Activated naive CD4-positive, alpha-beta T cell treated with anti-CD3 and anti-CD28 coated beads for 36 hours (primary cell): ENCODE measurements at regions not wholly inside any gene's neighbourhood (a gene's known extent, or its start where the extent isn't known, plus 50 kb on each side); places are given as distances from the start of the nearest gene placed in this dataset.
"Not testable (repeated sequence)": the region's sequence is repeated elsewhere in the genome, so short reads cannot be mapped to it uniquely, and the experiment has no call there.

Experiments used
- CTCF ChIA-PET: fragments of 350-600 bp; sonication (Branson Sonifier 250); formaldehyde crosslinking; loops from one replicate; lab custom pipeline; 2021; ENCODE audit warnings: antibody characterized with exemption; lab: Charles Lee
- DNase-seq: peaks from one replicate; pipeline ENCODE4 v3.0.0-alpha.2; 2020
- H3K27ac Mint-ChIP-seq: one replicate; pipeline ENCODE4 v1.8.0; 2021; ENCODE audit warnings: mild to moderate bottlenecking, mixed read lengths
- H3K27me3 Mint-ChIP-seq: one replicate; pipeline ENCODE4 v1.8.0; 2021; ENCODE audit warnings: low read depth, mixed read lengths
- H3K36me3 Mint-ChIP-seq: one replicate; pipeline ENCODE4 v1.8.0; 2021; ENCODE audit warnings: low read depth, mixed read lengths
- H3K4me1 Mint-ChIP-seq: one replicate; pipeline ENCODE4 v1.8.0; 2021; ENCODE audit warnings: low read depth, mixed read lengths
- H3K4me3 Mint-ChIP-seq: one replicate; pipeline ENCODE4 v1.8.0; 2021; ENCODE audit warnings: mild to moderate bottlenecking, moderate library complexity, mixed read lengths
- H3K9me3 Mint-ChIP-seq: one replicate; pipeline ENCODE4 v1.8.0; 2021; ENCODE audit warnings: mixed read lengths
- intact Hi-C: fragments of 100-400 bp; cut with micrococcal nuclease; formaldehyde crosslinking; loops from one replicate; pipeline ENCODE4 v1.15.1; 2023

DNA sequence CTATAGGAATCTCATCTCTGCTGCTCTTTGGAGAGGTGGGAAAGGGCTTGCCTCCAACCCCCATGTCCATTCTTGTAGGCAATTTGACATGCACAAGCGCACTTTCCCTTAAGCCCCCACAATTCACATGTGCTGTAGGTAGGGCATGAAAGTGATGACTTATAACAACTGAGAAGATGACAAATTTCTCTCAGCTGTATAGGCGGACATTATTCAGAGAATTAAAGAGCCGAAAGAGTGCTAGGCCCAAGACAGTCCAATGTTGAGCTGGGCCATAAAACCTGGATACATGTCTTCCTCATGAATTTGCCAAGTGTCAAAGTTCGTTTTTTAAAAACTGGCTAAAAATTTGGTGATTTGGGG lies 106.3 kb upstream of the LYPLAL1 start:
- H3K4me3 Mint-ChIP-seq: no peak overlapping the region
- H3K4me1 Mint-ChIP-seq: peaks cover 7% of the 10 kb centered on the region
- H3K27ac Mint-ChIP-seq: no peak overlapping the region
- H3K9me3 Mint-ChIP-seq: peaks cover 12% of the 10 kb centered on the region
- intact Hi-C loops: loop anchor here (5.0 to 10.0 kb wide), 3 partner anchors 105 to 693 kb away; partner anchors contain the start of gene LYPLAL1
- DNase-seq: no peak
- CTCF ChIA-PET: no interaction called here
- peaks cover 3% of the 10 kb centered on the region for H3K27me3 Mint-ChIP-seq
- H3K36me3 Mint-ChIP-seq: no peaks in the 10 kb centered on the region

- H3K4me1 Mint-ChIP-seq, H3K36me3 Mint-ChIP-seq, H3K27me3 Mint-ChIP-seq, DNase-seq, CTCF ChIA-PET, H3K27ac Mint-ChIP-seq, intact Hi-C loops, H3K4me3 Mint-ChIP-seq: not testable (repeated sequence)
- H3K9me3 Mint-ChIP-seq: peaks cover 15% of the 10 kb centered on the region
These were observed 103.3 kb upstream of the LYPLAL1 start for GRCh38 chr1:219070395-219070794.

DNA sequence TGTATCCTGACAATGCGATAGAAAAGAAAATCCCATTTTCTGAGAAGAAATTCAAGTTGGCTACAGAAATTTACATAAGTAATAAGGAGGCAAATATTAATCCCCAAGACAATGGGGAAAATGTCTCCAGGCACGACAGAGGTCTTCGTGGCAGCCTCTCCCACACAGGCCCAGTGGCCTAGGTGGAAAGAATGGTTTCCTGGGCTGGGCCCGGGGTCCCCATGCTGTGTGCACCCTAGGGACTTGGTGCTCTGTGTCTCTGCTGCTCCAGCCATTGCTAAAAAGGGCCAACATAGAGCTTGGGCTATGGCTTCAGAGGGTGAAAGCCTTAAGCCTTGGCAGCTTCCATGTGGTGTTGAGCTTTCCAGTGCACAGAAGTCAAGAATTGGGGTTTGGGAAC lies 102.5 kb upstream of the LYPLAL1 start:
- Mint-ChIP-seq H3K27me3 (peaks cover 3% of the 10 kb centered on the region), H3K4me1 (peaks cover 4% of the 10 kb centered on the region), H3K4me3 (no peak overlapping the region), H3K36me3 (no peaks in the 10 kb centered on the region), H3K9me3 (peaks cover 15% of the 10 kb centered on the region), H3K27ac (no peak overlapping the region)
- DNase-seq: no peak
- CTCF ChIA-PET: no interaction called here
- intact Hi-C loops: no loop called here

DNA sequence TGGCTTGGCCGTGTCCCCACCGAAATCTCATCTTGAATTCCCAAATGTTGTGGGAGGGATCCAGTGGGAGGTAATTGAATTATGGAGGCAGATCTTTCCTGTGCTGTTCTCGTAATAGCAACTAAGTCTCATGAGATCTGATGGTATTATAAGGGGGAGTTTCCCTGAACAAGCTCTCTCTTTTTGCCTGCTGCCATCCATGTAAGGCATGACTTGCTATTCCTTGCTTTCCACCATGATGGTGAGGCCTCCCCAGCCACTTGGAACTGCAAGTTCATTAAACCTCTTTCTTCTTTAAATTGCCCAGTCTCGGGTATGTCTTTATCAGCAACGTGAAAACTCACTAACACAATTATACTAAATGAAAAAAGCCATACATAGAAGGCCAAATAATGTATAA lies 101.3 kb upstream of the LYPLAL1 start:
- Mint-ChIP-seq H3K36me3 (no peaks in the 10 kb centered on the region), H3K27me3 (peaks cover 3% of the 10 kb centered on the region), H3K27ac (no peak overlapping the region), H3K4me3 (no peak overlapping the region), H3K4me1 (no peaks in the 10 kb centered on the region), H3K9me3 (peaks cover 15% of the 10 kb centered on the region)
- CTCF ChIA-PET: no interaction called here
- intact Hi-C loops: no loop called here
- no peak for DNase-seq

DNA sequence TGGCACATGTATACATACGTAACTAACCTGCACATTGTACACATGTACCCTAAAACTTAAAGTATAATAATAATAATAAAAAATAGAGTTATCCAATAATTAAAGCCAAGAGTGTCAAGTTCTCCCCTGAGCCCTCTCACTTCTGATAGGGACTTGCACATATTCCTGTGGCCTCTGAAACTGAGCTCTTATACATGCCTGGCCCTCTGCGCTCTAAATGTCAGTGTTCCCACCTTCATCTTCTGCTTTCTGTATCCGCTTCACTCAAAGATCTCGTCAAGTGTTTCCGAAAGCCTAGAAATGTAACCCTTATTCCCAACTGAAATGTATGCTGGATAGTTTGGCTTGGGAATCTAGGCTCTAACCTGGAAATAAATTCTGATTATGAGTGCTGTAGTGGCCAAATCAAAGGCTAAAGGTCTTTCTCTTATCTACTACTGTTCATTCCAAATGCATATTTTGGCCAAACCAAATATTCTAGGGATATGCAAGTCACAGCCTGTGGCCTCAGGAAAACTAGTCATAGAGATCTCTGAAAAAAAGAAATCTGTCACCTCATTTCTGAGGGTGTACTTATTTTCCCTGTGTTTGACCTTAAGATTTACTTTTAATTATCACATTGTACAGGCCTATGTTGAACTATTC lies 99.5 kb upstream of the LYPLAL1 start:
- Mint-ChIP-seq H3K27me3 (peaks cover 3% of the 10 kb centered on the region), H3K4me1 (no peaks in the 10 kb centered on the region), H3K36me3 (no peaks in the 10 kb centered on the region), H3K27ac (no peak overlapping the region), H3K4me3 (no peak overlapping the region), H3K9me3 (peaks cover 15% of the 10 kb centered on the region)
- CTCF ChIA-PET: no interaction called here
- intact Hi-C loops: no loop called here
- no peak for DNase-seq

DNA sequence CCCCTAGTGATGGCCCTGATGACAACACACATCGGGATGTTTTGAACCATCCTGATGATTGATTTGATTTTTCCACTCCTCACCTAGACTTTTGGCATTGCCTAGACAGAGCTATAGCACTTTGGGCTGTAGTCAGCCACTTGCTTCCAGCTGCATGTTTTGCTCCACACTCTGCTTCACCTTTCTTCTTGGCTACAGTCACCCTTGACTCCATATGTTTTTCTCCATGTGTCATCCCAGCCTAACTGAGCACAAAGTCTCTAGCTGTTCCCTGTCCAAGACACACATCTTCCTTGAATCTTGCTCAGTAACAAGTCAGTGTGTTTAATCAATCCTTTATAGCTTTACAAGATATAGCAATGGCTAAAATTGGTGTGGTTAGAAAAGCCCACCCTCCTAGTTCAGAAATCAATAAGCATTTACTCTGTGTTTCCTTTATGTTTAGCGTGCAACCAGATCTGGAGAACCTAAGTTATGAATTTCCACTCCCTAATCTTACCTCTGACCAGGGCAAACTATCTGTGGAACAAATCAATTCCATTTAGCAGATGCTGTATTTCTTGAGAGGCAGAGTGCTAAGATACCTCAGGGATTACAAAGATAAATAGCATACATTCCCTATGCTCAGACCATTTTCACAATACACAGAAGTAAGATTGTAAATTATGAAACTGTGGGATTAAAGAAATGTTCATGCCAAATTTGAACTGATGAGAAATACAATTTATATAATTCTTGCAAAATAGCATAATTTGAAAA lies 98.4 kb upstream of the LYPLAL1 start:
- CTCF ChIA-PET: no interaction called here
- H3K27me3 Mint-ChIP-seq: peaks cover 3% of the 10 kb centered on the region
- intact Hi-C loops: no loop called here
- H3K36me3 Mint-ChIP-seq: no peaks in the 10 kb centered on the region
- peaks cover 15% of the 10 kb centered on the region for H3K9me3 Mint-ChIP-seq
- DNase-seq: no peak
- H3K4me3 Mint-ChIP-seq: no peak overlapping the region
- H3K27ac Mint-ChIP-seq: no peak overlapping the region
- H3K4me1 Mint-ChIP-seq: no peaks in the 10 kb centered on the region

DNA sequence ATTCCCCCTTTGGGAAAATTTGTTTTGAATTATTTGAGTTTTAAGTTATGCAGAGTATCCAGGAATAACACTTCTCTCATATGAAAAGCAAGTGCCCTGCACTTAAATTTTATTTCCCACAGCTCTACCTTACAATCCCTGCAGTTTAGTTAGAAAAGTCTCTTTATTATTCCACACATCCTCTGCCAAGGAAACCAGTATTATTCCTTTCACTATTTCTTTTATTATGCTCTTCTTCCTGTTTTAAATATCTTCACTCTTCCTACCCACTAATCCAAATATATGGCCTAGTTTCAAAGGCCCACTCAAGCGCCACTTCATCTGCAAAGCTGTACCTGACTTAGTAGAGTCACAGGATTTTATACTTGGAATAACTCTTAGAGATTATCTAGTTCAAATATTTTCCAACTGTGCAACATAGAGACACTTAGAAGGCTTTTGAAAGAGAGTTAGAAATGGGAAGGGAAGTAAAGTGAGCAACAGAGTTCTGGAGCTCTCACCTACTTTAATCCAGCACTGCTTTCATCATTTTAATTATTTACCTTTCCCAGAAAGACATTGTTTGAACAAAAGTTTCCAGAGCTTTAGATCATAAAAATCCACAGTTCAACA lies 97.2 kb upstream of the LYPLAL1 start:
- intact Hi-C loops: no loop called here
- Mint-ChIP-seq H3K4me1 (no peaks in the 10 kb centered on the region), H3K9me3 (peaks cover 8% of the 10 kb centered on the region), H3K27ac (no peak overlapping the region), H3K36me3 (no peaks in the 10 kb centered on the region), H3K27me3 (no peaks in the 10 kb centered on the region), H3K4me3 (no peak overlapping the region)
- CTCF ChIA-PET: no interaction called here
- DNase-seq: no peak

GRCh38 chr1:219077767-219078166 lies 95.9 kb upstream of the LYPLAL1 start:
- H3K27me3 Mint-ChIP-seq, intact Hi-C loops, H3K27ac Mint-ChIP-seq, H3K4me3 Mint-ChIP-seq, H3K4me1 Mint-ChIP-seq, H3K9me3 Mint-ChIP-seq, DNase-seq, H3K36me3 Mint-ChIP-seq: not testable (repeated sequence)
- CTCF ChIA-PET: interaction anchor here (1.0 kb wide), 1 partner anchor 13 kb away, joined by 3 read pairs; no protein-coding TSS in a partner anchor

GRCh38 chr1:219081943-219082925 lies 91.4 kb upstream of the LYPLAL1 start:
- intact Hi-C loops: no loop called here
- no peak for DNase-seq
- H3K36me3 Mint-ChIP-seq: no peaks in the 10 kb centered on the region
- H3K9me3 Mint-ChIP-seq: no peaks in the 10 kb centered on the region
- H3K27ac Mint-ChIP-seq: no peak overlapping the region
- CTCF ChIA-PET: interaction anchor here (1.0 kb wide), 1 partner anchor 304 kb away, joined by 3 read pairs; no protein-coding TSS in a partner anchor
- peaks cover 6% of the 10 kb centered on the region for H3K27me3 Mint-ChIP-seq
- no peaks in the 10 kb centered on the region for H3K4me1 Mint-ChIP-seq
- H3K4me3 Mint-ChIP-seq: no peak overlapping the region

DNA sequence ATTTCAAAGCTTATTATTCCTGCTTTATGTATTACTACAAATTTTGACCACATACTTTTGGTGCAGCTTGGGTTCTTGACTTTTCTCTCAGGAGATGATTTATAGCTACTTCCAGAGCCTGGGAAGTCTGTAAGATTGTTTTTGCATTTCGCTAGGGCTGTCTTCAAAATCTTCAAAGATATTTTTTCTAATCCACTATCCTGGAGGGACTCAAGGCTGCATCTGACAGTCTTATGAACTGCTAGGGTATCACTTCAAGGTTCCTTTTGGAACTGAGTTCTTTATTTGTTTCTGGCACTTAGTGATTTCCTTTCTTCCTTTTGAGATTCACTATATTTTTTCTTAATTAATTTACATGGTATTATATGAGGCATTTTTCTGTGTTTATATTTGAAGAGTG lies 90.0 kb upstream of the LYPLAL1 start:
- CTCF ChIA-PET: no interaction called here
- intact Hi-C loops: no loop called here
- no peak overlapping the region for H3K27ac Mint-ChIP-seq
- no peak overlapping the region for H3K4me3 Mint-ChIP-seq
- no peaks in the 10 kb centered on the region for H3K36me3 Mint-ChIP-seq
- no peaks in the 10 kb centered on the region for H3K9me3 Mint-ChIP-seq
- peaks cover 6% of the 10 kb centered on the region for H3K27me3 Mint-ChIP-seq
- no peaks in the 10 kb centered on the region for H3K4me1 Mint-ChIP-seq
- DNase-seq: no peak

DNA sequence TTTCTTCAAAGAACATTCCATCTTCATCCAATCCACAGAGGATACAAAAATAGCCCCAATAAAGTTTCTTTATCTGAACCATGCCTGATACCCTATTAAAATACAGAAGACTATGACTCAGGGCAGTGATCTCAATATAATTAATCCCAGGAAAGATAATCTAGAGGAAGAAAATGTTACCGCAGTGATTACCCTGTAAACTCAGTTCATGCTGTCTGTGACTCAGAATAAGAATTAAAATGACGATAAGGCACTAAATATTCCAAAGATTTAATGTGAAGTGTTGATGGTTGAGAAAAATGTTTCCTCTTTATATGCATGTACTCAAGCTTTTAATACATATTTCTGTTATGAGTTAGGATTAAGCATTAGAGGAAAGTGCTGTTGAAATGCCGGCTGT lies 88.6 kb upstream of the LYPLAL1 start:
- CTCF ChIA-PET: no interaction called here
- no peak overlapping the region for H3K27ac Mint-ChIP-seq
- no peak overlapping the region for H3K4me3 Mint-ChIP-seq
- H3K27me3 Mint-ChIP-seq: peaks cover 6% of the 10 kb centered on the region
- intact Hi-C loops: no loop called here
- no peaks in the 10 kb centered on the region for H3K9me3 Mint-ChIP-seq
- H3K4me1 Mint-ChIP-seq: no peaks in the 10 kb centered on the region
- no peaks in the 10 kb centered on the region for H3K36me3 Mint-ChIP-seq
- no peak for DNase-seq

DNA sequence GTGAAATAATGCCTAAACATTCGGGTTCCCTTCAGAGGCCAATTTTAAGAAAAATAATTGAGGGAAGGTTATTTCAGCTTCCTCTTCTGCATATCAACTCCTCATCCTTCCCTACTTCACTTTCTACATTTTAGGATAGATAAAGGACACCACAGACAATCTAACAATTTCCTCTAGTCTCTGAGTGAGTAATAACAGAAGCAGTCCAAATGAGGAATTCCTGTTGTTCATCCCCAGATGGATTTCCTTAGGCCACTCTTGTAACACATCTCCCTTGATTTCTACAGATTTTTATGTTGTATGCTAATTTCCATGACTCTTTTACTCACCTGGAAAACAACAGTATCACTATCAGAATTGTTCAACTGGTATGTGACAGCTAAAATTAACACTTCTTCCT lies 87.7 kb upstream of the LYPLAL1 start:
- intact Hi-C loops: no loop called here
- no peaks in the 10 kb centered on the region for H3K4me1 Mint-ChIP-seq
- H3K36me3 Mint-ChIP-seq: no peaks in the 10 kb centered on the region
- no peak overlapping the region for H3K27ac Mint-ChIP-seq
- no peak overlapping the region for H3K4me3 Mint-ChIP-seq
- CTCF ChIA-PET: no interaction called here
- H3K27me3 Mint-ChIP-seq: peaks cover 6% of the 10 kb centered on the region
- H3K9me3 Mint-ChIP-seq: no peaks in the 10 kb centered on the region
- no peak for DNase-seq
